K562 (cell line): ENCODE measurements at regions not wholly inside any gene's neighbourhood (a gene's known extent, or its start where the extent isn't known, plus 50 kb on each side); places are given as distances from the start of the nearest gene placed in this dataset.

ENCODE experiments used
- GABPB1 ChIP-seq: sonication (generic); formaldehyde crosslinking; IDR thresholded peaks from 2 replicates; pipeline ENCODE4 v1.8.0; 2022; ENCODE audit warnings: mild to moderate bottlenecking, missing genetic modification reagents
- HDAC3 ChIP-seq: fragments of 450-650 bp; IDR thresholded peaks from 2 replicates; pipeline ENCODE4 v1.6.1; 2018; ENCODE audit warnings: borderline replicate concordance, mild to moderate bottlenecking, moderate library complexity; ENCODE audit not compliant: partially characterized antibody
- ZC3H4 ChIP-seq: sonication (generic); formaldehyde crosslinking; IDR thresholded peaks from 2 replicates; pipeline ENCODE4 v1.9.0; 2021; ENCODE audit warnings: missing genetic modification reagents, borderline replicate concordance
- ZC3H8 ChIP-seq: fragments of 450-650 bp; IDR thresholded peaks from 2 replicates; pipeline ENCODE4 v1.6.1; 2017
- ZNF184 ChIP-seq: sonication (generic); formaldehyde crosslinking; IDR thresholded peaks from 2 replicates; pipeline ENCODE4 v1.5.0; 2020; ENCODE audit warnings: missing genetic modification reagents
- TF ChIP-seq, protein P1 (sequence below), 2 experiments: fragments of 450-650 bp; formaldehyde crosslinking in 1 of 2; IDR thresholded peaks; 2 replicates each; pipeline versions ENCODE4 v1.4.0 to v1.6.1; 2014 to 2020; ENCODE audit warnings: mild to moderate bottlenecking in 2 of 2, borderline replicate concordance in 1 of 2, low read depth in 1 of 2
- TF ChIP-seq, protein P2 (sequence below): fragments of 250-450 bp; sonication (Bioruptor Pico); IDR thresholded peaks from 2 replicates; pipeline ENCODE4 v1.5.0; 2021; ENCODE audit warnings: mild to moderate bottlenecking, moderate library complexity
- TF ChIP-seq, protein P3 (sequence below): IDR thresholded peaks from 2 replicates; pipeline ENCODE4 v1.6.1; 2011; ENCODE audit not compliant: insufficient read length; ENCODE audit errors: extremely low read depth
- TF ChIP-seq, protein P4 (sequence below): fragments of 200-800 bp; sonication (Bioruptor generic); IDR thresholded peaks from 2 replicates; pipeline ENCODE4 v1.6.1; 2017; ENCODE audit warnings: missing genetic modification characterization, missing compliant biosample characterization

DNA sequence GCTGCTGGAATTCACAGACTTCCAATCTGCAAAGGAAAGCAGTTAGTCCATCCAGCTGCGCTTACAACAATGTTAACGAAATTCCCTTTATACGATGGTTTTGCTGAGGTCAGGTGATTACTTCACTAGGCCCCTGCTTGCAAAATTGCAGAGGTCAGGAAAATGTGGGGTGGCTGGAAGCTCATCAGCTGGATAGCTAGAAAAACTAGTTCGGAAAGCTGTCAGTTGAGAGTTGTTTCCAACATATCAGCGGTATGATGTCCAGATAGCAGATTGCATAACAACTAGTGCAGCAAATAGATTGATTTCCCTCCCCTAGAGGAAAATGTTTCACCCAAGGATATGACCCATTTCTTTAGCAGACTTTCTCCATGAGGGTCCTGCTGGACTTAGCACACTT is 2021.1 kb upstream of the CELF4 start (continued):
- TF ChIP-seq, protein P1, sequence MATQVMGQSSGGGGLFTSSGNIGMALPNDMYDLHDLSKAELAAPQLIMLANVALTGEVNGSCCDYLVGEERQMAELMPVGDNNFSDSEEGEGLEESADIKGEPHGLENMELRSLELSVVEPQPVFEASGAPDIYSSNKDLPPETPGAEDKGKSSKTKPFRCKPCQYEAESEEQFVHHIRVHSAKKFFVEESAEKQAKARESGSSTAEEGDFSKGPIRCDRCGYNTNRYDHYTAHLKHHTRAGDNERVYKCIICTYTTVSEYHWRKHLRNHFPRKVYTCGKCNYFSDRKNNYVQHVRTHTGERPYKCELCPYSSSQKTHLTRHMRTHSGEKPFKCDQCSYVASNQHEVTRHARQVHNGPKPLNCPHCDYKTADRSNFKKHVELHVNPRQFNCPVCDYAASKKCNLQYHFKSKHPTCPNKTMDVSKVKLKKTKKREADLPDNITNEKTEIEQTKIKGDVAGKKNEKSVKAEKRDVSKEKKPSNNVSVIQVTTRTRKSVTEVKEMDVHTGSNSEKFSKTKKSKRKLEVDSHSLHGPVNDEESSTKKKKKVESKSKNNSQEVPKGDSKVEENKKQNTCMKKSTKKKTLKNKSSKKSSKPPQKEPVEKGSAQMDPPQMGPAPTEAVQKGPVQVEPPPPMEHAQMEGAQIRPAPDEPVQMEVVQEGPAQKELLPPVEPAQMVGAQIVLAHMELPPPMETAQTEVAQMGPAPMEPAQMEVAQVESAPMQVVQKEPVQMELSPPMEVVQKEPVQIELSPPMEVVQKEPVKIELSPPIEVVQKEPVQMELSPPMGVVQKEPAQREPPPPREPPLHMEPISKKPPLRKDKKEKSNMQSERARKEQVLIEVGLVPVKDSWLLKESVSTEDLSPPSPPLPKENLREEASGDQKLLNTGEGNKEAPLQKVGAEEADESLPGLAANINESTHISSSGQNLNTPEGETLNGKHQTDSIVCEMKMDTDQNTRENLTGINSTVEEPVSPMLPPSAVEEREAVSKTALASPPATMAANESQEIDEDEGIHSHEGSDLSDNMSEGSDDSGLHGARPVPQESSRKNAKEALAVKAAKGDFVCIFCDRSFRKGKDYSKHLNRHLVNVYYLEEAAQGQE (IDR thresholded peaks at IDR 0.05; ENCODE audit: borderline replicate concordance): no peak
- TF ChIP-seq, protein P1 (CRISPR knock-in tag; IDR thresholded peaks at IDR 0.05; ENCODE audit: low read depth): no peak
- TF ChIP-seq, protein P2, sequence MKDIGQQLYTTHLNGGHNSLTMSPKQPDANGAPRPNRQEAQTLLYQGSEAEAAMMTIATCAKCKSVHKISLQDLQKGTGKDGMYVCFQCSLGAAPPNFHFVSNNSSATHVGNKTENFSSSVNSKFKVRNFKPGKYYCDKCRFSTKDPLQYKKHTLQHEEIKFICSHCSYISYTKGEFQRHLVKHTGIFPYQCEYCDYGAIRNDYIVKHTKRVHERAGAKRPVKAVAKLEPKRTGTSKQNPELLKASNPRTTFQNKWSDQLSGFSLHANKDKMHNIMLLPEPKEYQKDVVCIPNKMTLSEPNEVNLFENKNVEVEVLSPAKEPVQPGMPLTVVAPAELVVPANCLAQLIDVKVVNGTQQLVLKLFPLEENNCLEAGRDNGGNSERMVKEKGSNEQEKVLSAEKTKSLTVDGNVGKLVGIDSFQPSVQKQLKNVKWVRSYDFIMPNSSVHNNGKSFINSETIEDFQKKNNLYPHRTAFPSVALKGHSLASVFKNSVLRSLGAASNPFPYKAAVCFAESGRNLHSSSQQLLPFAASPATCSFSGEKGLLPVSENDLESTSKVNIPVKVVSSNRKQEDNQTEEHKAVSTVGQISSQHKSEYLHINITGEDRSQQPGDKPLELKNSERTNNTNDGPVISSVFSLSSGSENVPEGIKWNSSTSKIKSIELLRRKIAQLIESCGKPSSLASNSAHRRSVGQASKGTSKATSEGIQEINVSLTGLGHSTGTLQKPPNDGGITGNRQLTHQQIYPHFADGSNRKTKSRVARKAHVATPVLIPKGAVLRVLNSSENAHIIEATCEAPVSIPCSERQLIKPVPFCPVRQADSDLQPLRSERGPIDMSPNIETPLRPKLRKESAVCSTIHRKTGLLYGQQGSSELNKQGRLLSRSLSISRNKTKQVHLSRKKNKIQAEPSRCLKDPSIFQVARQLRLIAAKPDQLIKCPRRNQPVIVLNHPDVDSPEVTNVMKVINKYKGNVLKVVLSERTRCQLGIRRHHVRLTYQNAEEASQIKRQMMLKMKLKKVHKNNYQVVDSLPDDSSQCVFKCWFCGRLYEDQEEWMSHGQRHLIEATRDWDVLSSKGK (CRISPR knock-in tag): no peak
- TF ChIP-seq, protein P3, sequence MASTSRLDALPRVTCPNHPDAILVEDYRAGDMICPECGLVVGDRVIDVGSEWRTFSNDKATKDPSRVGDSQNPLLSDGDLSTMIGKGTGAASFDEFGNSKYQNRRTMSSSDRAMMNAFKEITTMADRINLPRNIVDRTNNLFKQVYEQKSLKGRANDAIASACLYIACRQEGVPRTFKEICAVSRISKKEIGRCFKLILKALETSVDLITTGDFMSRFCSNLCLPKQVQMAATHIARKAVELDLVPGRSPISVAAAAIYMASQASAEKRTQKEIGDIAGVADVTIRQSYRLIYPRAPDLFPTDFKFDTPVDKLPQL: no peak
- TF ChIP-seq GABPB1 (CRISPR knock-in tag) (no peak), HDAC3 (no peak), ZNF184 (CRISPR knock-in tag) (no peak), ZC3H8 (no peak), ZC3H4 (CRISPR knock-in tag) (no peak)
- TF ChIP-seq, protein P4, sequence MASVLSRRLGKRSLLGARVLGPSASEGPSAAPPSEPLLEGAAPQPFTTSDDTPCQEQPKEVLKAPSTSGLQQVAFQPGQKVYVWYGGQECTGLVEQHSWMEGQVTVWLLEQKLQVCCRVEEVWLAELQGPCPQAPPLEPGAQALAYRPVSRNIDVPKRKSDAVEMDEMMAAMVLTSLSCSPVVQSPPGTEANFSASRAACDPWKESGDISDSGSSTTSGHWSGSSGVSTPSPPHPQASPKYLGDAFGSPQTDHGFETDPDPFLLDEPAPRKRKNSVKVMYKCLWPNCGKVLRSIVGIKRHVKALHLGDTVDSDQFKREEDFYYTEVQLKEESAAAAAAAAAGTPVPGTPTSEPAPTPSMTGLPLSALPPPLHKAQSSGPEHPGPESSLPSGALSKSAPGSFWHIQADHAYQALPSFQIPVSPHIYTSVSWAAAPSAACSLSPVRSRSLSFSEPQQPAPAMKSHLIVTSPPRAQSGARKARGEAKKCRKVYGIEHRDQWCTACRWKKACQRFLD (CRISPR knock-in tag): no peak
